NCI-H526 (cell line): ENCODE measurements at regions not wholly inside any gene's neighbourhood (a gene's known extent, or its start where the extent isn't known, plus 50 kb on each side); places are given as distances from the start of the nearest gene placed in this dataset.
"Not testable (repeated sequence)": the region's sequence is repeated elsewhere in the genome, so short reads cannot be mapped to it uniquely, and the experiment has no call there.

Source experiments
- DNase-seq, 2 experiments: peaks; one replicate each; lab custom pipeline; 2025; lab: John Stamatoyannopoulos, UW

DNA sequence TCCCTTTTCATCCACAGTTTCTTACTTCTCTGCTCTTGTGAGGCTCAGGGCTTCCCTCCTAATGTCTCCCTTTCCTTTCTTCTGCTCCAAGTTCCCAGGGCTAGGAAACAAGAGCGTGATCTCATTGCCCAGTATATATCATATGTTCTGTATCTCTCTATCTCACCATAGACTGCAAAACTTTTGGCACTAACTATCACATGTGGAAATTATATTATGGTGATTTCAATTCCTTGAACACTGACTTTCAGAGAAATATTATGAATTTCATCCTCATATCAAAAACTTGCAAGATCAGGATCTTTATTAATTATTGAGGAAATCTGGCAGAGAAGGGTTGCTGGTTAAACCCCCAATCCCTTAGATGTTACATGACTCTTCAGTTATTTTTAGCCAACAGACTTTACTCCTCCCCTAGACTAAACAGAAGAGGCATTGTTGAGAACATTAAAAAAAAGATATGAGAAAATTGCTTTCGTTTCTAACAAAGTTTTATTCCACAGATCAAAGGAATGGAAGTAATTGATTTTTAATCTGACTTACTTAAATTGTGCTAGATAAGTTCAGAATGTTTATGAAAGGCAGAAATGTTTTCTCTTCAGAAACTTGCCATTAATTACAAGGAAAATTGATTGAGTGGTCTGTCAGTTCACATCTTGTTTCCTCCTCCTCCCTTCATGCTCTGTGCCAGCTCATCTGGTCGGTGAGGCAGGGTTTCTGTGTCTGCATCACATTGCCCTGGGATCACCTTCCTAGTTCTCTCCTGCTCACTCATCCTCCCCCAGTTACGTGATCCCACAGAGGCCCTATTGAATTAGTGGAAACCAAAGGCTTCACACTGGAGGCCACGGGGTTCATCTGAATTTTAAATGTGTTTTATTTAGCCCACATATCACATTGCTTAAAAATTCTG is 378.5 kb downstream of the LMO7 start:
- peak; percentile 17 to 42 for DNase-seq

DNA sequence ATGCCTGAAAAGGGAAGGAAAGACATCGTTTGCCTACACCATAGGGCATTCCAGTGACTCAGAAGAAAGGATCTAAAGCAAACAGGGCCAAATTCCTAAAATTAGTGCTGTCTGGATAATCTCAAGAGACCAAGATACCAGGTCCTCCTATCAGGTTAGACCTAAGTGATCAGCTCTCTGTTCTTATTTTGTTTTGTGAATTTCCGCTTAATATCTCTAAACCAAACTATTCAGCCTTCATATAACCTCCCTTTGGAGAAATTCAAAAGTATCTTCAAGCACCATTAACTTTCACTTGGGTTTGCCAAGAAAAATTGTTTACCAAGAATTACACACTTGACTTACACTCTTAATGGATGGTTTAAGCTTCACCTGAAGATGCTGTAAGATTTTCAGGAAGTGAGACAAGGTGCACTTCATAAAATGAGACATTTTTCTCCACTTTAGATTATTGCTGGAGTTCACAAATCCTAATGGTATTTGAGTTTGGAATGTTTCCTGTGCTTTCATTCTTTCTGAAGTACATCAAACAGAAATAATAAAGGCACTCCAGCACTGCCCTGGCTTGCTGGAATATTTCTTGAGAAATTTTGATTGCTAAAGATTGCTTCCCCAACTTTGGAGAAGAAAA is 376.1 kb downstream of the LMO7 start:
- DNase-seq: no peak

DNA sequence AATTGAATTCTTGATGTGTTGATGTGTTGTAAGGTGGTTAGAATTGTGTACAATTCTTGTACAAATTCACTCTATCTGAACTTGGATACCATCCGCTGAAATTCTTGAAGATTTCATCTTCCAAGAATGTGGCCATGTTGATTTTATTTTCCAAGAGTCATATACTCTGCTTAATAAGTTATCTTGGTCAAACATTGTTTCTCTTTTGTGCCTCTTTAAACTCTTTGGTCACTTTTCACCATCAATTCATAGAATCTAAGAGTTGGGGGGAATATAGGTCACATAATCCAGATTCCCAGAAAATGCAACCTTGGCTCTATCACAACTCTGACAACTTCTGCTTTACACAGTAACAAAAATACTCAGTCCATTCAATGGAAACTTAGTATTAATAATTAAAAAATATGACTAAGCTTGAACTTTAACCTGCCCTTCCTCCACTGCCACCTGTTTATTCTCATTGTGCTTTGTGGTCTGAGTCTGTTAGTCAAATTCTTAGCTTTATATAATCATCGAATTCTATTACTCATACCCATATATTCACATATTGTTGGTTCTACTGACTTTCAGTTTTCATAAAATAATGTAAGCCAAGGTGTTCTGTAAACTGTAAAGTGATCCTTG is 373.2 kb downstream of the LMO7 start:
- DNase-seq: no peak

DNA sequence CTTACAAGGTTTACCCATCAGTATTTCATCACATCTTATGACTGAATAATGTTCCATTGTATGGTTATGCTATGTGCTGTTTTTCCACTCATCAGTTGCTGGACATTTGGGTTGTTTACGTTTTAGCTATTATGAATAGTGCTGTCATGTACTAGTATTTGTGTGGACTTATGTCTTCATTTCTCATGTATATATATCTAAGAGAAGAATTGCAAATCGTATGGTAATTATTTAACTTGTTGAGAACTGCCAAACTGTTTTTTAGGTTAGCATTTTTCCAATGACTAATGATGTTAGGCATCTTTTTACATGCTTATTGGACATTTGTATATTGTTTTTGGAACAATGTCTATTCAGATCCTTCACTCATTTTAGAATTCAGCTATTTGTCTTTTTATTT is 368.3 kb downstream of the LMO7 start:
- no peak for DNase-seq

DNA sequence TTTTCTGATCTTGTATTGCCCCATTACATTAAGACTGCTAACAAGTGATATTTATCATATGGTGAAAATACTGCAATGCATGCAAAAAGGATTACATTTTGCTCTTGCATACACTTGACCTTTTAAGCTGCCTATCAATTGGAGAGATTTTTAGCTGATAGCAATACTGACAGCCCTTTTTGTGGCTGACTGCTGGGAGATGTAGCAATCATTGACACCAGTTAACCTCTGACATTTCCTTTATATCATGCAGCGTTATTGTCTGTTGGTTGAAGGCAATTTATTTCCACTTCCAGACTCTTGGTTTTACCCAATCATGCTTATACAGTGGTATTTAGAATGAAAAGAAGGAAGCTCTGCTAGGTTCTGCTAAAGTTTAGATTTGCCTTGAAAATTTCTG is 364.0 kb downstream of the LMO7 start:
- no peak for DNase-seq

DNA sequence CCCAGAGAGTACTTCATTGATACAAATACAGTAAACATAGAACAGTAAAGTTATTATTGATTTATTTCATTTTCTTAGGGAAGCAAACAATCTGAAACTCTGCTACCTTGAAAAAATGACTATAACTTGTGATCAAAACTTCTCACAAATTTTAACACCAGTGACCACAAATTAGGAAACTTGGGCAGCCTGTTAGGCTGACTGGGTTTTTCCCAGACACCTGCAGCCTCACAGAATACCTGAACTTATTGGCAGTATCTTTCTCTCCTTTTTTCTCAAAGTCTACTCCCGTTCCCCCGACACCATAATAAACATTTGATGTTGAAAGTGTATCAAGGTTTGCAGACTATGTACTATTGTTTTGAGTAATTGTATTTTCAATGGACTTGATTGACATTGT is 360.5 kb downstream of the LMO7 start:
- no peak for DNase-seq

DNA sequence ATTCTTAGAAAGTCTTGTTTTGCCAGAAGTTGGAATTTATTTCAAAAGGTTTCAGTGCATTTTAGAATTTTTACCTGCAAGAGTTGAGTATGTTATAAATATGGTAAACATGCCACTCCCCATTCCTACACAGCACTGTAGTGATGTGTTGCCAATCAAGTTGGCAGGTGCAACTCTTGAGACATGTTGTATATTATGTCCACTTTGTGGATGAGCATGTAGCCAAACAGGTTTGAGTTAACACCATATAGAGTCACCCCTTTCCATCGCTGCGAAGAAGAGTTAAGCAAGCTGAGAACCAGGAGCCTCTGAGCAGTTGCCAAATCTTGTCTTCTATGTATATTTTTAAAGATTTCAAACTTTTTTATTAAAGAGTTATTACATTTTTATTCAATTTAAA is 359.8 kb downstream of the LMO7 start:
- DNase-seq: no peak

DNA sequence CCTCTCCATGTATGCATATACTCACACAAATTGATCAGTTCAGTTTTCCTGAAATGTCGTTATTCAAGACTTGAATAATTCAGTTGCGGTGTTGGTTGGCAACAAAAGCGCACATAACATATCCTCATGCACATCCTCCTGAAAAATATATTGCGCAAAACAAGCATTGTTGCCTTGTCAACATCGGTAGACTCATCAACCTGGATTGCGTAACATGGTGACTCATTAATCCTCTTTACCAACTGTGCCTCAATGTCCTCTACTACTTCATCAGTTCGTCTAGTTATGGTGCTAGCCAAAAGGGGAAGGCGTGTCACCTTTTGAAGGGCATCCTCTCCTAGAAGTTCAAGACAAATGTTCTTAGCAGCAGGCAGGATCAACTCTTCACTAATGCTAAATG is 357.7 kb downstream of the LMO7 start:
- no peak for DNase-seq

DNA sequence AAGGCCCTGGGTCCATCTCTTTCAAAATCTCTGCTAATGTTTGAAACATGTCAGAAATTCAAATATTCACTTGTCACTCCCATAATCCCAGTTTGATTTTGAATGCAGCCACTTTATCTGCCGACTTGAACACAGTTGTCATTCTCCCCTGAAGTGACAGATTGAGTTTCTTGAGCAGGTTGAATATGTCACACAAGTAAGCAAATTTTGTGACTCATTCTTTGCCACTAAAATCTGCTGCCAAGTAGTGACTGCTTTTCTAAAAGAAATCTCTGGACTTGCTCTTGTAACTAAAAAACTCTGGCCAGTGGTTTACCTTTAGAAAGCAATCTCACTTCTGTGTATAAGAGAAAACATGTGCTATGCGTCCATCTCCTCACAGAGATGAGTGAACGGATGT is 357.1 kb downstream of the LMO7 start:
- no peak for DNase-seq

DNA sequence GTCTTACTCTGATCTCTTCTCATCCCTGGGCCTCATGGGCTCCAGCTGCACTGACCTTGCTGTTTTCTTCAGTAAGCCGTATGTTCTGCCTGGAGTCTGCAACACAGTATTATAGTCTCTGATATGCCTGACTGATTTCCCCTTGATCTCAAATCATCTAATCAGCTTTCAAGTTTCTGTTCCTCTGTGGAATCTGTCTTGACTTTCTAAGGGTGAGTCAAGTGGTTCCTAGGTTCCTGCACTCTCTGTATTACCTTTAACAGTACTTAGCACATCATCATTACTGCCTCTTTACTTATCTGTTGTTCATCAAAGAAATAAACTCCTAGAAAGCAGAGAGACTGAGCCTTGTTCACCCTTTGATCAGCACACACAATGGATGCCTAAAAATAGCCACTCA is 350.7 kb downstream of the LMO7 start:
- DNase-seq: no peak

DNA sequence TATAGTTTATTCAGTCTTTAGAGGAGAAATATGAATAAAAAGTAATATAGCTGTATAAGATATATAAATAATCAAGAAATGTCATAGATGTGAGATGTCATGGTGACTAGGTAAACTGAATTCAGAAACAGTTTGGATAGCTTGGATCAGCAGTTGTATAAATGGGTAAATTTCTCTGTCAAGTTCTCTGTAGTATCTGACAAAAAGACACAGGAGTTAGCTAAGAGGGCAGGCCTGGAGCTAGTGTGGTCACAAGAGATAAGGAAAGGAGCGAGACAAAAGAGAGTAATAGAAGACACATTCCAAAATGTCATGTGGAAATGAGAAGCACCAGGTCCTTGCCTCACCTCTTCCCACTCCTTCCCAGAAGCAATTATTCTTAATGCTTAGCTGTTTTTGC is 349.0 kb downstream of the LMO7 start:
- DNase-seq: no peak

DNA sequence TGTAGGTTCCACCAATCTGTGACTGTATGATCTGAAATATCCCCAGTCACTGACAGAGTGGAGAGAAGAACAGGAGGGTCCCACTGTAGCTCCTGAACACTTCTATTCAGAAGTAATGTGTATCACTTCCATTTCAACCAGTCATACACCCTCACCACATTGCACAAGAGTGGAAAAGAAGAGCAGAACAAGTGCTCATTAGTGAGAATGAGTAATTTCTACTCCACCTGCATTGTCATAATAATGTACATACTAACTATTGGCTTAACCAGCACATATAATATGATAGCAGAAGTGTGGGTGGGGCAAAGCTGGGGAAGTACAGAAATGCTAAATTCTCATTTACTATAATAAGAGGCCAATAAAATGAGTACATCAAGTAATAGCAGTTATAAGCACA is 342.7 kb downstream of the LMO7 start:
- no peak for DNase-seq

DNA sequence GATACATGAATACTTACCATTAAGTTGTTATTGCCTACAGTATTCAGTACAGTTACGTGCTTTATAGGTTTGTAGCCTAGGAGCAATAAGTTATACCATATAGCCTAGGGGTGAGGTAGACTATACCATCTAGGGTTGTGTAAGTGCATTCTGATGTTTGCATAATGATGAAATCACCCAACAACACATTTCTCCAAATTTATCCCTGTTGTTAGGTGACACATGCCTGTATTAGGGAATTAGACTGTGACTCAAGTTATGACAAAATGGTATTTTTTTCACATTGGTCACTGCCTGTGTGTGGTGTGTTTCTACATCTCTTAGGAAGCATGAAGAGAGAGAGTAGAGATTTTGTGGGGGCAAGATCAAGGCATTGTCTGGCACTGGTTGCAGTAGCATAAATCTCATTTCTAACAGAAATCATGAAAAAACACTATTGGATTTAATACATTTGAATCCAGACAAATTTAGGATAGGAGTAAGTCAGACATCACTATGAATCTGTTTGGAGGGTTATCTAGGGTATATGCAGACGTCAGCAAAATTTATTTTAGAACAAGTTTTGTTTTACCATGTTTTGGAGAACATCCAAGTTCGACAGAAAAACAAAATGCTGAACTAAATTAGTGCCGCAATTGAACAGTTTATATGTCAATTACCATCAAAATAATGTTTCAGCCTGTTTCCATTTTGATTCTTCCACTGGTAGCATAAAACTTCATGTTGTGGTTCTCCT is 332.1 kb downstream of the LMO7 start:
- DNase-seq: no peak

DNA sequence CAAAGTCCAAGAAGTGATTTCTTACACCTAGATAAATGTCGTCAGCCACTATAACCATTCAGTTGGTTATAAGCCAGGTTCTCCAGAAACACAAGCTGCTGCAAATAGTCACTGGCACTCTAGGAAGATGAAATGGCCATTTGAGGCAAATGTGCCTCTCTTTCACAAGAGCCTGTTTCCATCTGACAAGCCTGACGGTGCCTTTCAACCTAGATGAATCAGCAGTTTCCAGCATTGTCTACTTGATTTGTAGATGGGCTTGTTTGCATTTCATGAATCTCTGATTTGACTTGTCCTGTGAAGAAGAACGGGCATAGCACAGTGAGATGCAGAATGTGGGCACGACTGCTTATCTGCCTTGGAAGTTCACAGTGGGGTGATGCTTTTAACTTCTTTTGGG is 327.2 kb downstream of the LMO7 start:
- DNase-seq: peak; percentile 21 to 32

DNA sequence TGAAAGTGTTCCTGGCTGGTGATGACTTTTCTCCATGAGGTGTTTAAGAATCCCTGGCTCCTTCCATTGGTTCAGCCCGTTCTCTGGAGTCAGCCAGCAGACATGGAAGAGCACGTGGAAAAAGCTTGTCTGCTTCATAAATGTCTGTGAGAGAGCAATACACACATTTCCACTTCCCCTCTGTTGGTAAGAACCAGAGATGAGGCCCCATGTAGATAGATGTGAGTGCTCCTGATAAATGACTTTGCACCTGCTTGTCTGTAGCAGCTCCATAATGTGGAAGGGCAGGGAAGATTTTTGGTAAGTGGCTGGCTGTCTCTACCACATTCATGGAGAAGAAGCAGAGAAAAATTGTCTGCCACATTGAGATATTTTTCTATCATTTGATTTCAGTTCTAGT is 325.8 kb downstream of the LMO7 start:
- DNase-seq: no peak

DNA sequence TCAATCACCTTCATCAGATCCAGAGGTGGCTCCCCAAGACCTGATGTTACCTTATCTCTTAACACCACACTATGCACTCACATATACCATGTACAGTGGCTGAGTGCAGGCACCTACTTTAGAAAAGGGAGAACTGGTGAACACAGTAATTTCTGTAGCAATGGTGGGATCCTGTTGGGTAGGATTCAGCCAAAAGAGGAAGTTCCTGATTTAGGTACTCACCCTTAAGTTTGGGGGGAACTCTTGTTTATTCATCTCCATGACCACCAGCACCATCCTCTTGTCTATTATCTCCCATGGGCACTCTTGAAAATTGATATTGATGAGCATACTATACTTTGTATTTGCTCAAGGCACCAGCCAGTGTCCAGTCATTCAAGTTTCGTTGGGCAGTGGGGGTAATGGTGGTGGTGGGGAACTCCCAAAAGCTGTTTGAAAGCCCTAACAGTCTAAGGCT is 324.4 kb downstream of the LMO7 start:
- no peak for DNase-seq

DNA sequence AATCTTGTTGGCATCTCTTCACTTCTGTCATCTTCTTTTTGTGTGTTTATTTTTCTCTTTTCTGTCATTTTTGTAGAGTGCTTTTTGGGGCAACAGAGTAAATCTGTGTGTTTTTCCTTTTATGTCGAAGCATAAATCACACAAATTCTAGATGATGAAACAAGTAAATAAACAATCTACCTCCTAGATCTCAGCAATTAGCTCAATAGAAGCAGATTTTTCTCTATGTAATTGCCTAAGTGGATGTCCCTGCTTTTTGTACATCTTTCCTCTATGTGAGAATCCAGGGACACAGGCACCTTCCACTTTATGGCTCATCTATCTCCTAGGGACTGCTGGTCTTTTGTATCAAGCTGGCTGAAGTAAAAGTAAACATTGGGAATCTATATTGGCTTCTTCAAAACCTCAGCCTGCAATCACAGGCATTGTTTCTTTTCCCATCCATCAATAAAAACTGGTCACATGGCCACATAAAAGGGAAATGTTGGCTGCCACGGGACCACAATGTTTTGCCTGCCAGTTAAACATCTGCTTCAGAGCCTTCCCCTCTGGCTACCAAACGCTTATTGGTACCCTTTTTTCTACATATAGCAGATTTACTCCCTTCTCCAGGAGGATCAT is 323.8 kb downstream of the LMO7 start:
- DNase-seq: no peak

DNA sequence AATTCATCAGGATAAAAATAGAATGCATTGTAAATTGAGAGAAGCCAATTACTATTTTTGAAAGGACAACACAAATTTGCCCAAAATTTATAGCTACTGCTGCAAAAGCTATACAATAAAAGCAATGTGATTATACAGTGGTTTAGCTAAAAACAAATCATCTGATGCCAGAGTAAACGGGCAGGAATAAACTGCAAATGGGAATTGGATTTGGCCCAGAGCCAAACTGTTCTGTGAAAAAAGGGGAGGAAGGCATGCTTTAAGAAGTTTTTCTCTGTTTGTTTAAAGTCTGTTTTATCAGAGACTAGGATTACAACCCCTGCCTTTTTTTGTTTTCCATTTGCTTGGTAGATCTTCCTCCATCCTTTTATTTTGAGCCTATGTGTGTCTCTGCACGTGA is 317.5 kb downstream of the LMO7 start:
- not testable (repeated sequence) for DNase-seq

DNA sequence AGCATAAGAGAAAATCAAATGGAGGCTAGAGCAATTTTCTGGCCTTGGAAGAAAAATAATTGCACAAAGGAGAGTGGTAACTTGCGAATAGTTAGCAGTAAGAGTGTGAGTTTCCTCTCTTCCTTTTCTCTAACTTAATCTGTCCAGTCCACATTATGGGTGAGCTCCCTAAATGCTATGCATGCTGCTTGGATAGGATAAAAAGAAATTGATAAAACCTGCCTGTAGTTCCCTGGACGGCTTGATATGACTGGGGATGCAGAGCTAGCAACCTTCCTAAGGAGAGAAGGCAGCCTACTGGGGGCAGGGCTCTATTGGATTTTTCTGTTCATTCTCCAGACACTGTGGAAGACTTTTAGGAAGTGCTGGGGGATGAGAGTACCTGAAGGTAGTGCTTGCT is 311.3 kb downstream of the LMO7 start:
- no peak for DNase-seq

DNA sequence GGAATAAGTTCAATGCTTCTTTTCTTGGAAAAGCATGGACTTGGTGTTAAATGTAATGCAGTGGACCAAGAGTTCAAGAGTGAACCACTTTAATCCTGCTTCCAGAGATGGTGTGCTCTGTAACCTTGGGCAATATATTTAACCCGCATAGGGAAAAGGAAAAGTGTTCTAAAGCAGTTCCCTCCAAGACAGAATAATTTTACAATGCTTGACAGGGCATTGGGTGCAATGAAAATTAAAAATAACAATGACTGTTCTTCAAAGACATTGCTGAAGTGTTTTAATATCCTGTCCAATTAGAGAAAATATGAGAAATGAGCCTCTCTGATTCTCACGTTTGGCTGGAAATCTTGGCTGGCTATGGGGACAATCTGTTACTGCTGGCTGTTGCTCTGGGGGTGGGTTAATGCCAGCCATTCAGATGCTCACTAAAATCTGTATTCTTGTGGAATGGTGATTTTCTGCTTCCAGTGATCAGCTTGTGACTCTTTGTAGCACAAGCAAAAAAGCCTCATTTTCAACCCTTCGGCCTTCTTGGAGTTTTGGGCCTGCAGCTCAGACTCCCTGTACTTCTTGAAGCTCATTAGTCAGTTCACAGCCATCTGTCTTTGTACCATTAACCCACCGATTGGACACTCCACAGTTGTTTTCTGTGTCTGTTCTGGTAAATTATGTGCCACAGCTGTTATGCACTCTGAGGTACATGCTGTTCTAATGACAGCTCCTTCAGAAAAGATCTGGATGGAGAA is 310.6 kb downstream of the LMO7 start:
- DNase-seq: no peak

DNA sequence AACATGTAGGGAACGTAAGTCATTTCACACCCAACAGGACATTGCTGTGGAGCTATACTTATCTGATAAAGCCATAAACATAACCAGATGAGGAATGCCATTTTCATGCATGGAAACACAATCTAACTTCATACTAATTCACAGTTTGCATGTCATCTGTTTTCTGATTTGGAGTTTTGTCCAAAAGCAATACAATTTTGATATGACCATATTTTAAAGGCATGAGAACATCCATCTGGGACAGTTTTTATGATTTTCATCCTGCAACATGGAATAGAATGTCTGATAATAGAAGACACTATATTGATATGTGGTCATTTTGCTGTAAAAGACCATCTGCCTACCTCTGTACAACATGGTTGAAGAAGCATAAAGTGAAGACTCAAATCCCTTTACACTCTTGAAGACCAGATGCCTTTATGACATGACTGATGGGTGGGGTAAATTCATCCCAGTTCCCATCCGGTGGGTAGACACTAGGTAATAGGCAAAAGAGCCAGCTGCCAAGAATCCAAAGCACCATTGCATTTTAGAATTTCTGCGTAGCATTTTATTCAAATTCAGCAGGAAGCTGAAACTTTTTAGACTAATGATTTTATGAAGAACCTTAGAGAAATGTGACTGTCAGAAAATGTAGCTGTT is 309.8 kb downstream of the LMO7 start:
- DNase-seq: no peak
